ENCODE measurements at regions not wholly inside any gene's neighbourhood (a gene's known extent, or its start where the extent isn't known, plus 50 kb on each side); places are given as distances from the start of the nearest gene placed in this dataset.

DNA sequence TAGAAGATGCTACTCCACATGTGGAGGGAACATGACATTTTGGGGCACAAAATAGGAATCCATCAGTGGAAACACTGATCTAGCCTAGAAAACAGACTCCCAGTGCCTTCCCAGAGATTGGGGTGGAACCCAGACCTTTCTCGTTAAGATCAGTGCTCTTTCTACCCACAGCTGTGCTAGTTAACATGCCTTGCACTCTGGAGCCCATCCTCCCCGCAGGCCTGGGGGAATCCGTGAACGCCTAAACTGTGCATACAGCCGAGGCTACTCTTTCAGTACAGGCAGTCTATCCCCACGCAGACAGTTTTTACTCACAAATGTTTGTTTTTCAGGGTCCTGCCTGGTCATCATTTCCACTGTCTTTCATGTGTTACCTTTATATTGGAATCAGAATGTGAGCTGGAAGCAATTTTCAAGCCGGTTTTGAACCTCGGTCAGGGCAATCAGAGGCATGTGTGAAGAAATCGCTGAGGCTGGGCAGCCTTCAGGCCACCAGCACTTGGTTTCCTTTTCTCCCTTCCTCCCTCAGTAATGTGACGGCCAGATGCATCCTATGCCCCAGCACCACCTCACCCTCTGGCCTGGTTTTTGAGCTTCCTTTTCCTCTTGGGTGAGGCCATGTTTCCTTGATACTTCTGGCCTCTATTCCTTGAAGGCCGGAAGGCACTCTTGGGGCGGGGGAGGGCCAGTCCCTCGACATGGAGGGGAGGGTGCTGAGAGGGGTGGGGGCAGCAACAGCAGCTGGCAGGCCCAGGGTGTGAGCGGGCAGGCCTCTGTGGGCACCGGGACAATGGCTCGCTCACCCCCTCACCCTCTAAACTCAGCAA lies 123.6 kb upstream of the GALNT15 start:
- no peak for TF ChIP-seq CTCF (IDR thresholded peaks at IDR 0.05; ENCODE audit: low read depth, low read length, missing control alignments)
- no peak overlapping the region for H3K4me3 ChIP-seq (ENCODE audit: low read depth, low read length)
- no peak for DNase-seq (ENCODE audit: low read depth)

DNA sequence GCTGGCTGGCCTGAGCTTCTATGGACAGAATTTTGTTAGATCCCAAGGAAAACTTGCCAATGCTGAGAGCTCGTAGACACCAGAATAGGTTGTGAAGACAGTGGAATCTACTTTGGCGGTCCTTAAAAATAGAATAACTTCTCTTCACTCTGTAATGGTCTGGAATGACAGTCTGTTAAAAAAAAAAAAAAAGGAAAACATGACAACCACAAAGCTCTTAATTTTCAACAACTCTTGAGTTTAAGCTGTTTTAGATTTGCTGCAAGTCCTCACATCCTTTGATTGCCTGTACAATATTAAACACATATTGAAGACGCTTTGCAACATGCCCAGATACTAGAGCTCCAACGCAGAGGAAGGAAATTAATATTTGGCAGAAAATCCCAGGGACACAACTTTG lies 122.8 kb upstream of the GALNT15 start:
- DNase-seq (ENCODE audit: low read depth) = no peak
- no peak for TF ChIP-seq CTCF (IDR thresholded peaks at IDR 0.05; ENCODE audit: low read depth, low read length, missing control alignments)
- H3K4me3 ChIP-seq (ENCODE audit: low read depth, low read length) = no peak overlapping the region

- no peak overlapping the region for H3K4me3 ChIP-seq (ENCODE audit: low read depth, low read length)
- no peak for DNase-seq (ENCODE audit: low read depth)
- no peak for TF ChIP-seq CTCF (IDR thresholded peaks at IDR 0.05; ENCODE audit: low read depth, low read length, missing control alignments)
Observed at GRCh38 chr3:16052964-16053363, 121.5 kb upstream of the GALNT15 start.

DNA sequence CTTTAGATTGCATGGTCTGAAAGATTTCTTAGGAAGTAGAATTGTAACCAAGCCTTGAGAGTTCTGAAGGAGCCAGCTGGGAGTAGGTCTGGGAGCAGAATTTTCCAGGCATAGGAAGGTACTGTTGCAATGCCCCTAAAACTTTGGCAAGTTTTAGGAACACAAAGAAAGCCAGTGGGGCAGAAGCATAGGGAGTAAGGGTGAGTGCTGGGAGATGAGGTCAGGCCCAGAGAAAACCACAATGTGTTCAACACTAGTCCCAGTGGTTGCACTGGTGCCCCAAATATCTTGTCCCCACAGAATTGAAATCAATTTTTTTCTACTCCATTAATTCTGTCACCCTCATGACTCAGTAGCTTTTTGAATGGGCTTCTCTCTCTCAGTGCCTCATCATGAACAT lies 120.7 kb upstream of the GALNT15 start:
- H3K4me3 ChIP-seq (ENCODE audit: low read depth, low read length) = no peak overlapping the region
- no peak for DNase-seq (ENCODE audit: low read depth)
- TF ChIP-seq CTCF (IDR thresholded peaks at IDR 0.05; ENCODE audit: low read depth, low read length, missing control alignments) = no peak

GRCh38 chr3:16055606-16056211 lies 118.8 kb upstream of the GALNT15 start:
- DNase-seq (ENCODE audit: low read depth) = no peak
- no peak overlapping the region for H3K4me3 ChIP-seq (ENCODE audit: low read depth, low read length)
- TF ChIP-seq CTCF (IDR thresholded peaks at IDR 0.05; ENCODE audit: low read depth, low read length, missing control alignments) = no peak

- DNase-seq (ENCODE audit: low read depth) = no peak
- H3K4me3 ChIP-seq (ENCODE audit: low read depth, low read length) = no peak overlapping the region
- no peak for TF ChIP-seq CTCF (IDR thresholded peaks at IDR 0.05; ENCODE audit: low read depth, low read length, missing control alignments)
Observed at GRCh38 chr3:16056217-16056616, 118.3 kb upstream of the GALNT15 start.

GRCh38 chr3:16058521-16058920 lies 116.0 kb upstream of the GALNT15 start:
- DNase-seq (ENCODE audit: low read depth) = no peak
- no peak overlapping the region for H3K4me3 ChIP-seq (ENCODE audit: low read depth, low read length)
- no peak for TF ChIP-seq CTCF (IDR thresholded peaks at IDR 0.05; ENCODE audit: low read depth, low read length, missing control alignments)

Data from GM12864 (cell line).